ENCODE measurements at regions not wholly inside any gene's neighbourhood (a gene's known extent, or its start where the extent isn't known, plus 50 kb on each side); places are given as distances from the start of the nearest gene placed in this dataset.

DNA sequence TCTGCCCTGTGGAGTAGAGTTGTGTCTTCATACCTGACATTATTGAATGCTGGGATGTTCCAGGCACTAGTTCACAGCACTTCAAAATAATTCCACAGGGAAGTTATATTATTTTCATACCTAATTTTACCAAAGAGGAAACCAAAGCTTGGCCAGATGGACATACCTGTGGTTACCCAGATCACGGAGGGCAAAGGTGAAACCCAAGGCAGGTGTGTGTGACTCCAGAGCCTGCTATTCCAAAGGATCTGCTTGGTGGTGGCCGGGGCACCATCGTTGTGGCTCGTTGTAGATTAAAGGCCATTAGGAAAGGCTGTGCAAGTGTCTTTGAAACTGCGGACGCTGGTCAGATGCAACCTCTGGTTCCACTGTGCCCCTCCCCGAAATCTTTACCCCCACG is 108.6 kb downstream of the ZBTB18 start:
- TF ChIP-seq POLR2AphosphoS5 (IDR thresholded peaks at IDR 0.05; ENCODE audit: low read depth, low read length) (no peak), POLR2A (IDR thresholded peaks at IDR 0.05; ENCODE audit: low read depth, low read length) (no peak), TAF1 (IDR thresholded peaks at IDR 0.05; ENCODE audit: borderline replicate concordance, low read depth, low read length) (no peak)
